VCaP (cell line): ENCODE measurements at regions not wholly inside any gene's neighbourhood (a gene's known extent, or its start where the extent isn't known, plus 50 kb on each side); places are given as distances from the start of the nearest gene placed in this dataset.

Experiments used
- H3K27ac ChIP-seq: fragments of 450-650 bp; 2 replicates; pipeline ENCODE4 v1.5.1; 2017
- TF ChIP-seq, protein P1 (sequence below): fragments of 450-650 bp; conservative IDR thresholded peaks from 2 replicates; pipeline ENCODE4 v1.5.1; 2017; ENCODE audit warnings: mild to moderate bottlenecking, moderate library complexity

DNA sequence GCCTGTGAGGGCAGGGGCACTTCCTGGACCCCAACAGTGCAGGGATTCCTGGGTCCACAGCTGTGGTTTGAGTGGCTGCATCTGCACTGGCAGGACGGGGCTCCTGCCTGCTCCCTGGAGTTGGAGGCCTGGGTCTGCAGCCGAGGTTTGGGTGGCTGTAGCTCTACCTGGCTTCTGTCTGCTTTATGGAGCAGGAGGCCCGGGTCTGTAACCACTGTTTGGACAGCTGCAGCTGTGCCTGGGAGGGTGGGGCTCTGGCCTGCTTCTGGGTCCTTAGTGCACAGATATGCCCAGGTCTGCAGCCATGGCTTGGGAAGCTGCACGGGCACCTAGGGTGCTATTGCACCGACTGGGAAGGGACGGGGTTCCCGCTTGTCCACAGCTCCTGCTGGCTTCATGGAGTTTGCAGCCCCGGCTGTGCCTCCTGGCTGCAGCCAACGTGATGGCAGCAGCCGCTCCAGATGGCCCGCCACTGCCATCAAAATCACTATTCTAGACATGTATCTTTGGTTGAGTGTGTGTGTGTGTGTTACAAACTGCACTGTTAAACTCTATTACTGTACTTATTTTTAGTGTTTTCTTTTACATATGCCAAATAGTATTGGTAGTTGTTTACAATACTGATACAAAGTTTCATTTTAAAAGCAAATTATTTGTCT lies 412.3 kb upstream of the KIRREL3 start:
- no peak overlapping the region for H3K27ac ChIP-seq
- TF ChIP-seq, protein P1, sequence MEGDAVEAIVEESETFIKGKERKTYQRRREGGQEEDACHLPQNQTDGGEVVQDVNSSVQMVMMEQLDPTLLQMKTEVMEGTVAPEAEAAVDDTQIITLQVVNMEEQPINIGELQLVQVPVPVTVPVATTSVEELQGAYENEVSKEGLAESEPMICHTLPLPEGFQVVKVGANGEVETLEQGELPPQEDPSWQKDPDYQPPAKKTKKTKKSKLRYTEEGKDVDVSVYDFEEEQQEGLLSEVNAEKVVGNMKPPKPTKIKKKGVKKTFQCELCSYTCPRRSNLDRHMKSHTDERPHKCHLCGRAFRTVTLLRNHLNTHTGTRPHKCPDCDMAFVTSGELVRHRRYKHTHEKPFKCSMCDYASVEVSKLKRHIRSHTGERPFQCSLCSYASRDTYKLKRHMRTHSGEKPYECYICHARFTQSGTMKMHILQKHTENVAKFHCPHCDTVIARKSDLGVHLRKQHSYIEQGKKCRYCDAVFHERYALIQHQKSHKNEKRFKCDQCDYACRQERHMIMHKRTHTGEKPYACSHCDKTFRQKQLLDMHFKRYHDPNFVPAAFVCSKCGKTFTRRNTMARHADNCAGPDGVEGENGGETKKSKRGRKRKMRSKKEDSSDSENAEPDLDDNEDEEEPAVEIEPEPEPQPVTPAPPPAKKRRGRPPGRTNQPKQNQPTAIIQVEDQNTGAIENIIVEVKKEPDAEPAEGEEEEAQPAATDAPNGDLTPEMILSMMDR: no peak

DNA sequence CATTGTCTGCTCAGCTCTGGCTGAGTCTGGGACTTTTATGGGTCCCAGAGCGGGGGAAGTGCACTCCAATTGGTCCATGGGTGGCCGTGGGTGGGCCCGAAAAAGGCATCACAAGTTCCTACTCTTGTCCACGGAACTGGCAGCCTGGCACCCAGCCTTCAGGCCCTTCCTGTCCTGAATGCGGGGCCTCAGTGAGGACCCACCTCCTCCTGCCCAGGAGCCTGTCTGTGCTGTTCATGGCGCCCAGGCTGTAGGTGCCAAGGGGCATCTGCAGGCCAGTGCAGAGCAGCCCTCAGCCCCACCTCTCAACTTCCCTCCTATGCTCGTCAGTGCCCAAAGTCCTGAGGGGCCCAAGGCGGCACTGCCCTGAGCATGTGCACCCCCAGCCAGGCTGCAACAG lies 411.7 kb upstream of the KIRREL3 start:
- TF ChIP-seq, protein P1: no peak
- no peak overlapping the region for H3K27ac ChIP-seq

DNA sequence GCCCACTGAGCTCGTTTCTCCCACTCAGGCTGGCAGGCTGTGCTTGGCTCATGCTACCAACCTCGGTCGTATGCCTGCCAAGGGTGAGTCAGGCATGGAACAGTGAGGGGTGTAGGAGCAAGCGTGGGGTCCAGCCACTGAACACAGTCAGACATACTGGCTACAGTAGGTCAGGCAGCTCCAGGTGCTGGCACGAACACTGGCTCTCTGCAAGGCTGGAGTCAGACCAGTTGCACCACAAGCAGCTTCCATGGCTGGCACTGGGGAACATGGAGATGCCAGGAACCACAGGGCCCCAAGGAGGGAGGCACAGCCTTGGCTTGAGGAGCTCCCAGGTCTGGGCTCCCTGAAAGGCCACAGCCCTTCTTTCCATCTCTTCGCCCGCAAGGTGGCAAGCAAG lies 410.7 kb upstream of the KIRREL3 start:
- TF ChIP-seq, protein P1: no peak
- H3K27ac ChIP-seq: no peak overlapping the region

DNA sequence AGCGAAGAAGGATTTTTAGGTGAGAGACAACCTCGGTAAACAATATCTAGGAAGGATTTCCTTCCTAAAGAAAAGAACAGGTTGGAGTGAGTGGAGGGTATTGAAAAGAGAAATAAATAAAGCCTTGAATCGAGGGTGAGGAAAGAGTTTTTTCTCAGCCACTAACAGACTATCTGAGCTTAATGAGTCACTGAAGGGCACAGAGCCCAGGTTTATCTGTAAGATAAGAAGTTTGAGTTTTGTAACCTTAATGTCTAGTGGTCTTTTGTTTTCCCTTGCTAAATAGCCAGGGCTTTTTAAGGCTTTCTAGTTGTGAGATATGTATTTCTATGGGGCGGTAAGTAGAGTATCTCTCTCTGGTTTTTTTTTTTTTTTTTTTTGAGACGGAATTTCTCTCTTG lies 394.5 kb upstream of the KIRREL3 start:
- H3K27ac ChIP-seq: no peak overlapping the region
- TF ChIP-seq, protein P1: no peak

DNA sequence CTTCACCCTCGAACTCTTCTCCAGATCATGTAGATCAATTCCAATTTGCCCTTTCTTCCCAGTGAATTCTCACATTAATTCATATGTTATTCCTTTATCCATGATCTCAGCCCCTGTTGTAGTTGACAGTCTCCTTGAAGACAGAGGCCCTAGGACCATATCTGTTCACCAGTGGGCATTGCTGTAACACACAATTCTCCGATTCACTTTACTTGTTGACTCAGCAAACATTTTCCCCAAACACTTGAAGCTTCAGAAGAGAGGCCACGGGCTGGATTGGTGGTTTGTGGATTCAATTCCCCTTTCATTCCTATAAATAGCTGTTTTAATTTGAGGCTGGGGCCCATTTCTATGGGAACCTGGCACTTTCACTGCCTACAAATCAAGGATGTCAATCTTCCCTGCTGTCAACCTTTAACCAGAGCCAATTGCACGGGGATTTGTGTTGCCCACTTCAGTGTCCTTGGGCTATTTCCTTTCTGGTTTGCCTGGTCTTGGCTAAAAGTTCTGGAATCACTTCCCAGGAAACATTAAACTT lies 393.0 kb upstream of the KIRREL3 start:
- H3K27ac ChIP-seq: no peak overlapping the region
- TF ChIP-seq, protein P1: no peak

DNA sequence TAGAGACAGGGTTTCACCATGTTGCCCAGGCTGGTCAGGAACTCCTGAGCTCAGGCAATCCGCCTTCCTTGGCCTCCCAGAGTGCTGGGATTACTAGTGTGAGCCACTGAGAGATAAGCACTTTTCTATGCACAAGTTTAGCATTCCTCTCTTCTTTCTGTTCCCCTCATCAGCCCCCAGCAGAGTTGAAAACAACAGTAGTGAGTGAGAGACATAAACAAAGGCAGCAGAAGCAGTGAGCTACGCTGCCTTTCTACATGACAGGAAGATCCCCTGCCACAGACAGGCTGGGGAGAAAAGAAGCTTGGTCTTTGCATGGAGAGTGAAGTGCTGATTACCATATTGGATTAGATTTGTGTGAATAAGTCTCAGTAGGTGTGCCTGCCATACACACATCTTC lies 392.0 kb upstream of the KIRREL3 start:
- no peak overlapping the region for H3K27ac ChIP-seq
- TF ChIP-seq, protein P1: no peak

DNA sequence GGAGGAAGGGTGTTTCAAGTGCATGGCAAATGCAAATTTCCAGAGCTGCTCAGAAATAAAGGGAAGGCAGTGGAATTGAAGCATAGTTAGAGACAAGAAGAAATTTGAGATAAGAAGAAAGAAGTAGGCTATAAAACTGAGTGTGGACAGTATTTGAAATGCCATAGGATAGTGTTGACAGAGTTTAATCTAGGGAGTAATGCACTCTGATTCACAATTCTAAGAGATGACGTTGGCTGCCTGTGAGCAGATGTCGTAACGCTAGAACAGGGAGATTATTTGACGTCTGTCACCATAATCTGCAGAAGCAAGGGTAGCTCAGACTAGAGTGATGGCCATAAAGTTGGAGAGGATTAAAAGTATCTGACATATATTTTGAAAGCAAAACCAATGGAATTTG lies 389.9 kb upstream of the KIRREL3 start:
- TF ChIP-seq, protein P1: no peak

More for the DNA sequence above, 389.9 kb upstream of the KIRREL3 start:
- no peak overlapping the region for H3K27ac ChIP-seq
